Endothelial cell of umbilical vein (primary cell): ENCODE measurements at regions not wholly inside any gene's neighbourhood (a gene's known extent, or its start where the extent isn't known, plus 50 kb on each side); places are given as distances from the start of the nearest gene placed in this dataset.
A peak's percentile ranks its signal among the peaks of the same experiment; 100 is the strongest.

Source experiments
- BruUV-seq: library from RNA; stranded (reverse); fragments of 400-500 nt; replicated peaks from 2 replicates; lab custom pipeline; 2021; lab: Mats Ljungman, UMichigan
- CTCF ChIA-PET: fragments of 300-600, 350-600 bp; sonication (Branson Sonifier 250); formaldehyde crosslinking; loops from one replicate; lab custom pipeline; 2021; ENCODE audit warnings: antibody characterized with exemption, inconsistent platforms; lab: Charles Lee
- POLR2A ChIA-PET: fragments of 300-600, 350-600 bp; sonication (Branson Sonifier 250); formaldehyde crosslinking; loops from one replicate; lab custom pipeline; 2021; ENCODE audit warnings: antibody characterized with exemption, inconsistent platforms; lab: Charles Lee
- DNase-seq: peaks from one replicate; pipeline ENCODE4 v3.0.0-alpha.2; 2011; ENCODE audit warnings: low read depth, low spot score
- FAIRE-seq: peaks from 2 replicates; lab custom pipeline; 2011; peaks lifted over from hg19 to GRCh38; lab: Jason Lieb, UNC
- H2AFZ ChIP-seq: 2 replicates; pipeline ENCODE4 v1.6.0; 2012; ENCODE audit warnings: low read depth, low read length, control low read depth, inconsistent platforms
- H3K27ac ChIP-seq: 2 replicates; pipeline ENCODE4 v1.5.1; 2011; ENCODE audit warnings: low read depth, mild to moderate bottlenecking, control low read depth, low read length, moderate library complexity; ENCODE audit not compliant: insufficient read depth
- H3K27me3 ChIP-seq, 2 experiments: 2 replicates each; pipeline versions ENCODE4 v1.6.0 to v1.6.1; 2011; ENCODE audit warnings: low read length in 2 of 2, mixed read lengths in 1 of 2; ENCODE audit not compliant: control insufficient read depth in 2 of 2, insufficient read depth in 2 of 2
- H3K36me3 ChIP-seq, 2 experiments: 2 replicates in 1 of 2; 3 replicates in 1 of 2; pipeline ENCODE4 v1.5.1; 2011; ENCODE audit warnings: low read length in 2 of 2, mild to moderate bottlenecking in 1 of 2, moderate library complexity in 1 of 2; ENCODE audit not compliant: control insufficient read depth in 2 of 2, insufficient read depth in 2 of 2; ENCODE audit errors: extremely low read depth in 1 of 2
- H3K4me1 ChIP-seq: 3 replicates; pipeline ENCODE4 v1.5.1; 2011; ENCODE audit warnings: mild to moderate bottlenecking, low read length; ENCODE audit not compliant: control insufficient read depth, insufficient read depth; ENCODE audit errors: extremely low read depth
- H3K4me2 ChIP-seq: 2 replicates; pipeline ENCODE4 v1.6.1; 2011; ENCODE audit warnings: low read length, control low read depth, mixed read lengths; ENCODE audit not compliant: insufficient read depth
- H3K4me3 ChIP-seq, 3 experiments: fragments of 200-600 bp in 1 of 3; sonication (generic), shearing (Covaris generic) in 1 of 3; replicated peaks in 1 of 3; 2 replicates each; pipeline ENCODE4 v1.5.1; 2011 to 2016; ENCODE audit warnings: control low read depth in 3 of 3, low read length in 3 of 3, mild to moderate bottlenecking in 2 of 3, inconsistent platforms in 1 of 3, low read depth in 1 of 3, moderate library complexity in 1 of 3; ENCODE audit not compliant: insufficient read depth in 1 of 3
- H3K79me2 ChIP-seq: 2 replicates; pipeline ENCODE4 v1.6.0; 2012; ENCODE audit warnings: low read length, inconsistent platforms; ENCODE audit not compliant: control insufficient read depth, insufficient read depth
- H3K9ac ChIP-seq: replicated peaks from 2 replicates; pipeline ENCODE3; 2011; ENCODE audit warnings: low read length, control low read depth; ENCODE audit not compliant: insufficient read depth; ENCODE audit errors: extremely low read depth
- H3K9me1 ChIP-seq: replicated peaks from 3 replicates; pipeline ENCODE4 v1.6.0; 2011; ENCODE audit warnings: mild to moderate bottlenecking, low read length; ENCODE audit not compliant: control insufficient read depth, insufficient read depth; ENCODE audit errors: extremely low read depth
- H3K9me3 ChIP-seq: replicated peaks from 2 replicates; pipeline ENCODE4 v1.5.1; 2012; ENCODE audit warnings: low read length, inconsistent platforms; ENCODE audit not compliant: control insufficient read depth, insufficient read depth
- H4K20me1 ChIP-seq: replicated peaks from 2 replicates; pipeline ENCODE3; 2011; ENCODE audit warnings: mild to moderate bottlenecking, low read length; ENCODE audit not compliant: control insufficient read depth, insufficient read depth; ENCODE audit errors: extremely low read depth
- CTCF ChIP-seq, 2 donors: IDR thresholded peaks; 1 replicate in 1 of 2; 2 replicates in 1 of 2; pipeline ENCODE4 v1.5.1; 2011; ENCODE audit warnings: low read length in 2 of 2, mild to moderate bottlenecking in 2 of 2, moderate library complexity in 2 of 2, control low read depth in 1 of 2, inconsistent platforms in 1 of 2, low read depth in 1 of 2; ENCODE audit not compliant: insufficient read depth in 1 of 2; ENCODE audit errors: extremely low read depth in 1 of 2
- EZH2 ChIP-seq: IDR thresholded peaks from 2 replicates; pipeline ENCODE4 v1.6.1; 2012; ENCODE audit warnings: borderline replicate concordance, low read depth, mild to moderate bottlenecking, moderate library complexity, low read length, inconsistent platforms; ENCODE audit not compliant: severe bottlenecking
- FOS ChIP-seq: IDR thresholded peaks from 2 replicates; pipeline ENCODE4 v1.6.1; 2011; ENCODE audit warnings: mild to moderate bottlenecking, low read length, moderate library complexity, borderline replicate concordance; ENCODE audit not compliant: insufficient read depth
- GATA2 ChIP-seq: IDR thresholded peaks from 2 replicates; pipeline ENCODE4 v1.7.0; 2011; ENCODE audit warnings: low read depth, mild to moderate bottlenecking, moderate library complexity, mixed read lengths, low read length; ENCODE audit not compliant: insufficient read length, insufficient read depth
- JUN ChIP-seq: IDR thresholded peaks from 2 replicates; pipeline ENCODE4 v1.6.1; 2011; ENCODE audit warnings: borderline replicate concordance, low read depth; ENCODE audit not compliant: insufficient read length, insufficient read depth
- MAX ChIP-seq: IDR thresholded peaks from 2 replicates; pipeline ENCODE4 v1.6.1; 2011; ENCODE audit not compliant: insufficient read depth, insufficient read length
- MYC ChIP-seq: IDR thresholded peaks from one replicate; pipeline ENCODE4 v1.6.1; 2011; ENCODE audit warnings: mild to moderate bottlenecking, low read depth, low read length
- POLR2A ChIP-seq: IDR thresholded peaks from 2 replicates; pipeline ENCODE4 v1.6.1; 2012; ENCODE audit warnings: low read depth, mild to moderate bottlenecking, control low read depth, low read length
- POLR2AphosphoS5 ChIP-seq: IDR thresholded peaks from 2 replicates; pipeline ENCODE4 v1.6.1; 2012; ENCODE audit warnings: low read depth, mild to moderate bottlenecking, control low read depth, low read length, moderate library complexity; ENCODE audit not compliant: insufficient read depth
- dilution Hi-C: fragments of 300-500 bp; cut with MboI; formaldehyde crosslinking; loops from one replicate; pipeline ENCODE4 v1.15.0; 2019; ENCODE audit warnings: low sequenced_read_pairs; ENCODE audit not compliant: extremely low pct_ligation_motif_present
- intact Hi-C: fragments of 100-400 bp; cut with micrococcal nuclease; formaldehyde crosslinking; loops from one replicate; pipeline ENCODE4 v1.10.0; 2022

- Histone ChIP-seq H3K36me3 (no peaks in the 10 kb centered on the region), H3K4me1 (peaks cover 8% of the 10 kb centered on the region), H3K9ac (no peak overlapping the region), H4K20me1 (no peaks in the 10 kb centered on the region), H3K4me2 (no peak overlapping the region), H2AFZ (no peak overlapping the region), H3K4me3 (no peak overlapping the region), H3K79me2 (no peaks in the 10 kb centered on the region), H3K27me3 (peaks cover 0 to 5% of the 10 kb centered on the region in 2 experiments), H3K9me1 (no peaks in the 10 kb centered on the region), H3K27ac (no peak overlapping the region), H3K9me3 (no peaks in the 10 kb centered on the region)
- peak; percentile 15 for FAIRE-seq
- TF ChIP-seq POLR2A = no peak
- intact Hi-C loops = no loop called here
- no TSS peak for BruUV-seq
- ChIA-PET CTCF (no interaction called here), POLR2A (no interaction called here)
- no peak for DNase-seq
- dilution Hi-C loops = no loop called here
These were observed 89.8 kb downstream of the RHOU start for GRCh38 chr1:228825041-228825440.

- intact Hi-C loops = no loop called here
- POLR2A ChIA-PET = no interaction called here
These were observed 90.7 kb downstream of the RHOU start for GRCh38 chr1:228825840-228826484.

More at GRCh38 chr1:228825840-228826484, 90.7 kb downstream of the RHOU start:
- no TSS peak for BruUV-seq
- Histone ChIP-seq H3K79me2 (no peaks in the 10 kb centered on the region), H3K9me3 (no peaks in the 10 kb centered on the region), H3K27ac (no peak overlapping the region), H3K9ac (no peak overlapping the region), H3K4me3 (no peak overlapping the region), H3K9me1 (no peaks in the 10 kb centered on the region), H2AFZ (no peak overlapping the region), H3K27me3 (peaks cover 0 to 5% of the 10 kb centered on the region in 2 experiments), H3K4me2 (peak overlapping the region; percentile 51), H3K4me1 (peaks cover 8% of the 10 kb centered on the region), H3K36me3 (no peaks in the 10 kb centered on the region), H4K20me1 (no peaks in the 10 kb centered on the region)
- peak; percentile 84 for FAIRE-seq
- no peak for TF ChIP-seq POLR2AphosphoS5
- TF ChIP-seq JUN = no peak
- TF ChIP-seq EZH2 = no peak
- TF ChIP-seq POLR2A = no peak
- no peak for TF ChIP-seq CTCF (IDR thresholded peaks at IDR 0.05; ENCODE audit: extremely low read depth in 1 of 2, insufficient read depth in 1 of 2, low read depth in 1 of 2, low read length in 2 of 2)
- TF ChIP-seq MYC = no peak
- no peak for TF ChIP-seq MAX
- no peak for TF ChIP-seq GATA2
- no peak for TF ChIP-seq FOS
- CTCF ChIA-PET = interaction anchor here (1.1 kb wide), 1 partner anchor 402 kb away, joined by 3 read pairs; no protein-coding TSS in a partner anchor
- dilution Hi-C loops = no loop called here
- DNase-seq = peak; percentile 51
